Prostate gland (tissue), 2 donors: ENCODE measurements at regions not wholly inside any gene's neighbourhood (a gene's known extent, or its start where the extent isn't known, plus 50 kb on each side); places are given as distances from the start of the nearest gene placed in this dataset.

Source experiments
- CTCF ChIP-seq, 4 experiments: fragments of 200-600 bp in 2 of 4; fragments of 450-650 bp in 2 of 4; sonication (generic) in 2 of 4; IDR thresholded peaks; 1 replicate in 3 of 4; 2 replicates in 1 of 4; pipeline ENCODE4 v1.5.1; 2016 to 2019; ENCODE audit warnings: antibody characterized with exemption in 4 of 4, mild to moderate bottlenecking in 2 of 4, moderate library complexity in 2 of 4
- POLR2A ChIP-seq: fragments of 450-650 bp; IDR thresholded peaks from one replicate; pipeline ENCODE4 v1.6.1; 2016; ENCODE audit warnings: antibody characterized with exemption, mild to moderate bottlenecking
- POLR2AphosphoS5 ChIP-seq: sonication (generic); formaldehyde crosslinking; IDR thresholded peaks from one replicate; pipeline ENCODE4 v1.6.1; 2017; ENCODE audit warnings: antibody characterized with exemption

GRCh38 chr2:88896971-88897370, 205.5 kb downstream of the RPIA start:
- no peak for TF ChIP-seq CTCF (IDR thresholded peaks at IDR 0.05)
- TF ChIP-seq POLR2A, result no peak
- no peak for TF ChIP-seq POLR2AphosphoS5
